Keratinocyte (primary cell): ENCODE measurements at regions not wholly inside any gene's neighbourhood (a gene's known extent, or its start where the extent isn't known, plus 50 kb on each side); places are given as distances from the start of the nearest gene placed in this dataset.

ENCODE experiments used
- DNase-seq: peaks from one replicate; pipeline ENCODE4 v3.0.0-alpha.2; 2011; ENCODE audit warnings: low read depth, missing footprints, low spot score
- FAIRE-seq: peaks from 2 replicates; lab custom pipeline; 2011; peaks lifted over from hg19 to GRCh38; lab: Jason Lieb, UNC
- H2AFZ ChIP-seq: 2 replicates; pipeline ENCODE4 v1.6.0; 2012; ENCODE audit warnings: low read length, control low read depth, inconsistent platforms; ENCODE audit not compliant: control insufficient read depth
- H3K27ac ChIP-seq: 2 replicates; pipeline ENCODE4 v1.5.1; 2011; ENCODE audit warnings: low read length; ENCODE audit not compliant: control insufficient read depth, insufficient read depth
- H3K27me3 ChIP-seq: 3 replicates; pipeline ENCODE4 v1.6.0; 2011; ENCODE audit warnings: low read length; ENCODE audit not compliant: control insufficient read depth, insufficient read depth; ENCODE audit errors: extremely low read depth
- H3K36me3 ChIP-seq, 2 experiments: 2 replicates in 1 of 2; 3 replicates in 1 of 2; pipeline ENCODE4 v1.5.1; 2011; ENCODE audit warnings: low read length in 2 of 2, mild to moderate bottlenecking in 1 of 2; ENCODE audit not compliant: control insufficient read depth in 2 of 2, insufficient read depth in 2 of 2; ENCODE audit errors: extremely low read depth in 1 of 2
- H3K4me1 ChIP-seq: 3 replicates; pipeline ENCODE4 v1.5.1; 2011; ENCODE audit warnings: low read length; ENCODE audit not compliant: control insufficient read depth, insufficient read depth; ENCODE audit errors: extremely low read depth
- H3K4me2 ChIP-seq: 3 replicates; pipeline ENCODE4 v1.6.0; 2011; ENCODE audit warnings: low read depth, low read length; ENCODE audit not compliant: control insufficient read depth, insufficient read depth; ENCODE audit errors: extremely low read depth
- H3K4me3 ChIP-seq, 3 experiments: fragments of 200-600 bp in 1 of 3; sonication (generic) in 1 of 3; 2 replicates in 2 of 3; 3 replicates in 1 of 3; pipeline ENCODE4 v1.5.1; 2011 to 2016; ENCODE audit warnings: low read length in 3 of 3, mild to moderate bottlenecking in 3 of 3, control low read depth in 2 of 3, inconsistent platforms in 1 of 3, low read depth in 1 of 3, mixed read lengths in 1 of 3, mixed run types in 1 of 3, moderate library complexity in 1 of 3; ENCODE audit not compliant: control insufficient read depth in 2 of 3, insufficient read depth in 2 of 3; ENCODE audit errors: extremely low read depth in 1 of 3
- H3K79me2 ChIP-seq: 2 replicates; pipeline ENCODE4 v1.6.0; 2012; ENCODE audit warnings: low read length; ENCODE audit not compliant: control insufficient read depth, insufficient read depth
- H3K9ac ChIP-seq: 3 replicates; pipeline ENCODE4 v1.6.0; 2011; ENCODE audit warnings: low read length; ENCODE audit not compliant: control insufficient read depth, insufficient read depth; ENCODE audit errors: extremely low read depth
- H3K9me1 ChIP-seq: 3 replicates; pipeline ENCODE4 v1.6.0; 2011; ENCODE audit warnings: low read length; ENCODE audit not compliant: control insufficient read depth, insufficient read depth; ENCODE audit errors: extremely low read depth
- H3K9me3 ChIP-seq: 2 replicates; pipeline ENCODE4 v1.5.1; 2012; ENCODE audit warnings: low read depth, low read length; ENCODE audit not compliant: control insufficient read depth
- H4K20me1 ChIP-seq: 3 replicates; pipeline ENCODE4 v1.6.0; 2011; ENCODE audit warnings: low read length; ENCODE audit not compliant: control insufficient read depth, insufficient read depth; ENCODE audit errors: extremely low read depth
- EZH2 ChIP-seq: IDR thresholded peaks from one replicate; pipeline ENCODE4 v1.6.1; 2012; ENCODE audit warnings: inconsistent platforms, mild to moderate bottlenecking, low read length, moderate library complexity
- dilution Hi-C: fragments of 300-500 bp; cut with MboI; formaldehyde crosslinking; loops from one replicate; pipeline ENCODE4 v1.7.0; 2020; ENCODE audit warnings: low sequenced_read_pairs; ENCODE audit not compliant: extremely low pct_ligation_motif_present
- TF ChIP-seq, protein P1 (sequence below), 3 experiments: IDR thresholded peaks in 1 of 3; conservative IDR thresholded peaks in 1 of 3; optimal IDR thresholded peaks in 1 of 3; 2 replicates in 2 of 3; 3 replicates in 1 of 3; pipeline versions ENCODE3 to v1.5.1; 2011; ENCODE audit warnings: low read length in 3 of 3, mild to moderate bottlenecking in 3 of 3, moderate library complexity in 2 of 3, control low read depth in 1 of 3, inconsistent platforms in 1 of 3; ENCODE audit not compliant: insufficient read depth in 2 of 3; ENCODE audit errors: extremely low read depth in 1 of 3

DNA sequence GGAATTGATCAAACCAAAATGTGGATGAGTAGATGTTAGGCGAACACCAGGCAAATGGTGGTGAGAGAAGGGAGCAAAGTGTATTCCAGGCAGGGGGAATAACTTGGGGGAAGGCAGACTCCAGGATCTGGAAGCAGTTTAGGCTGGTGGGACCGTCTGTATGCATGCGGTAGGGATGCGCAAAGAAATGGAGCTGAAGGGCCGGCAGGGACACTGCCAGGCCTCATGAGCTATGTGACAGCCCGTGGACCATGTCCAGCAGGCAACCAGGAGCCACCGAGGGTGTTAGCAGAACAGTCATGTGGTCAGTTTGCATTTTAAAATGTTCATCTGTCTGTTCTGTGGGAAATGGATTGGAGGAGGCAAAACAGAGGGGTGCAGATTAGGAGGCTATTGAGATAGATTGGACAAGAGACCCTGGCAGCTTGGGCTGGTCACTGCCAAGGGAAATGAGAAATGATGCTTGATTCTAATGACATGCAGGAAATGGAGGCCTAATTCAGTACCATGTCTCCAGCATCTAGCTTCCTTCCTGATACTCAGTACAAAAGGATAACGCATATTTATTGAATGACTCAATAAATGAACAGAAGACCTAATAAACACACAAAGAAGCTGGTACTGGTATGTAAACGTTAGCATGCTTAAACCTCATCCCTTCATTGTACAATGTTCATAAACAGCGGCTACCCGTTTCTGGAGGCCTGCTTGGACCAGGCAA lies 412.4 kb downstream of the BUD13 start:
- dilution Hi-C loops: no loop called here
- no peak overlapping the region for H3K9ac ChIP-seq
- no peaks in the 10 kb centered on the region for H4K20me1 ChIP-seq
- no peaks in the 10 kb centered on the region for H3K9me3 ChIP-seq
- no peak overlapping the region for H3K4me2 ChIP-seq
- no peaks in the 10 kb centered on the region for H3K9me1 ChIP-seq
- H3K36me3 ChIP-seq: no peaks in the 10 kb centered on the region
- FAIRE-seq: no peak
- H2AFZ ChIP-seq: no peak overlapping the region
- H3K27me3 ChIP-seq: no peaks in the 10 kb centered on the region
- H3K4me3 ChIP-seq: no peak overlapping the region
- no peak overlapping the region for H3K27ac ChIP-seq
- no peak for DNase-seq
- no peaks in the 10 kb centered on the region for H3K79me2 ChIP-seq
- peaks cover 9% of the 10 kb centered on the region for H3K4me1 ChIP-seq
- TF ChIP-seq EZH2: no peak
- TF ChIP-seq, protein P1, sequence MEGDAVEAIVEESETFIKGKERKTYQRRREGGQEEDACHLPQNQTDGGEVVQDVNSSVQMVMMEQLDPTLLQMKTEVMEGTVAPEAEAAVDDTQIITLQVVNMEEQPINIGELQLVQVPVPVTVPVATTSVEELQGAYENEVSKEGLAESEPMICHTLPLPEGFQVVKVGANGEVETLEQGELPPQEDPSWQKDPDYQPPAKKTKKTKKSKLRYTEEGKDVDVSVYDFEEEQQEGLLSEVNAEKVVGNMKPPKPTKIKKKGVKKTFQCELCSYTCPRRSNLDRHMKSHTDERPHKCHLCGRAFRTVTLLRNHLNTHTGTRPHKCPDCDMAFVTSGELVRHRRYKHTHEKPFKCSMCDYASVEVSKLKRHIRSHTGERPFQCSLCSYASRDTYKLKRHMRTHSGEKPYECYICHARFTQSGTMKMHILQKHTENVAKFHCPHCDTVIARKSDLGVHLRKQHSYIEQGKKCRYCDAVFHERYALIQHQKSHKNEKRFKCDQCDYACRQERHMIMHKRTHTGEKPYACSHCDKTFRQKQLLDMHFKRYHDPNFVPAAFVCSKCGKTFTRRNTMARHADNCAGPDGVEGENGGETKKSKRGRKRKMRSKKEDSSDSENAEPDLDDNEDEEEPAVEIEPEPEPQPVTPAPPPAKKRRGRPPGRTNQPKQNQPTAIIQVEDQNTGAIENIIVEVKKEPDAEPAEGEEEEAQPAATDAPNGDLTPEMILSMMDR (optimal IDR thresholded peaks at IDR 0.05 in 1 of 3, IDR thresholded peaks at IDR 0.05 in 1 of 3, conservative IDR thresholded peaks at IDR 0.05 in 1 of 3; ENCODE audit: extremely low read depth in 1 of 3, insufficient read depth in 2 of 3, low read length in 3 of 3): no peak

DNA sequence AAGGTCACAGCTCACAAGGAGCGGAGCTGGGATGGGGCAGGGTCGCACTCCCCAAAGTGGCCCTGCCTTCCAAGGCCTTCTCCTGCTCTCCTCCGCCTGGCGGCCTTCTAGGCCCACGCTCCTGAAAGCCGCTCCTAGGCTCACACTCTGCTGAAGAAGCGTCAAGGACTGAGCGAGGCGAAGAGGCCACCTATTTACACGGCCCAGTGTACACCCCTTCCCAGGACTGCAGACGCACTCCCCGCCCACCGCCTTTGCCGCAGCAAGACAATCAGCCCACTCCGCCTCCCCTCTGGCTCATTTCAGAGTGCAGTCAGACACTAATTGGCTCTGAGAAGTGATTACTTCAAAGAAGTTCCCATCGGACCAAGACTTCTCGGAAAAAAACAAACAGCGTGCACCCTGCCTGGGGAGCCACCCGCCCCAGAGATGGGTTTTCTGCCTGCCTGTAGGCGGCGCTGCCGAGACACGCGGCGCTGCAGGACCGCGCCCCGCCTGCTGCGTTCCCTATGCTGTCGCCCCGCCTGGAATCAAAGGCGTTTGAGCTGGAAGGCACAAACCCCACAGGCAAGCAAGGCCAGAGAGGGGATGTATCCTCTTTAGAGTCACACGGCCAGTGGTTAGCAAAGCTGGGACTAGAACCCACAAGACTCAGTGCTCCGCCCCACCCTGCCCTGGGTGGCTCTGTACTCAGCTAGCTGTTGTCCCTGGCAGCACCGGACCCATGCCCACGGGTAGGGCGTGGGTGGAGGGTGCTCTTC lies 414.8 kb downstream of the BUD13 start:
- Histone ChIP-seq H3K4me2 (peak overlapping the region; percentile 17), H3K27me3 (no peaks in the 10 kb centered on the region), H3K4me1 (peaks cover 13% of the 10 kb centered on the region), H3K4me3 (no peak overlapping the region), H2AFZ (peak overlapping the region; percentile 70), H3K9me1 (no peaks in the 10 kb centered on the region), H3K9ac (no peak overlapping the region), H4K20me1 (no peaks in the 10 kb centered on the region), H3K36me3 (no peaks in the 10 kb centered on the region), H3K79me2 (no peaks in the 10 kb centered on the region), H3K27ac (no peak overlapping the region), H3K9me3 (no peaks in the 10 kb centered on the region)
- FAIRE-seq (peak; percentile 57), DNase-seq (no peak)
- TF ChIP-seq, protein P1 (optimal IDR thresholded peaks at IDR 0.05 in 1 of 3, IDR thresholded peaks at IDR 0.05 in 1 of 3, conservative IDR thresholded peaks at IDR 0.05 in 1 of 3; ENCODE audit: extremely low read depth in 1 of 3, insufficient read depth in 2 of 3, low read length in 3 of 3): peak; percentile 94 to 97 (median 96)
- TF ChIP-seq EZH2: no peak
- dilution Hi-C loops: no loop called here
